Body of pancreas (tissue), 4 donors: ENCODE measurements at regions not wholly inside any gene's neighbourhood (a gene's known extent, or its start where the extent isn't known, plus 50 kb on each side); places are given as distances from the start of the nearest gene placed in this dataset.

Experiments used
- CTCF ChIP-seq, 7 experiments: fragments of 450-650 bp in 4 of 7; fragments of 200-600 bp in 3 of 7; sonication (generic) in 3 of 7; IDR thresholded peaks; one replicate each; pipeline ENCODE4 v1.5.1; 2016 to 2019; ENCODE audit warnings: antibody characterized with exemption in 7 of 7
- POLR2A ChIP-seq, 3 donors: fragments of 450-650 bp; IDR thresholded peaks; one replicate each; pipeline ENCODE4 v1.6.1; 2016; ENCODE audit warnings: antibody characterized with exemption in 3 of 3, mild to moderate bottlenecking in 2 of 3

GRCh38 chr4:117965622-117966021, 68.7 kb upstream of the NDST3 start:
- TF ChIP-seq POLR2A (IDR thresholded peaks at IDR 0.05) (no peak), CTCF (IDR thresholded peaks at IDR 0.05) (no peak)
